GM06990 (cell line): ENCODE measurements at regions not wholly inside any gene's neighbourhood (a gene's known extent, or its start where the extent isn't known, plus 50 kb on each side); places are given as distances from the start of the nearest gene placed in this dataset.

Experiments
- DNase-seq: peaks from one replicate; pipeline ENCODE4 v3.0.0-alpha.2; 2011; ENCODE audit not compliant: insufficient read length; ENCODE audit errors: extremely low read depth
- H3K27me3 ChIP-seq: replicated peaks from 2 replicates; pipeline ENCODE4 v1.6.0; 2011; ENCODE audit warnings: low read length; ENCODE audit not compliant: control insufficient read depth, insufficient read depth
- H3K36me3 ChIP-seq: 2 replicates; pipeline ENCODE4 v1.5.1; 2011; ENCODE audit warnings: low read length; ENCODE audit not compliant: control insufficient read depth, insufficient read depth
- H3K4me3 ChIP-seq: replicated peaks from 2 replicates; pipeline ENCODE4 v1.5.1; 2011; ENCODE audit warnings: low read depth, mild to moderate bottlenecking, control low read depth, low read length
- CTCF ChIP-seq: IDR thresholded peaks from 2 replicates; pipeline ENCODE4 v1.5.1; 2011; ENCODE audit warnings: low read length, control low read depth, mild to moderate bottlenecking, inconsistent platforms; ENCODE audit not compliant: insufficient read depth, poor library complexity, severe bottlenecking

- Histone ChIP-seq H3K36me3 (no peaks in the 10 kb centered on the region), H3K27me3 (no peaks in the 10 kb centered on the region), H3K4me3 (no peak overlapping the region)
- no peak for TF ChIP-seq CTCF
- DNase-seq, result no peak
Measured at GRCh38 chr7:26525398-26526264, 234.0 kb downstream of the SNX10 start.

GRCh38 chr7:26526265-26526587 lies 234.6 kb downstream of the SNX10 start:
- no peak for DNase-seq
- H3K36me3 ChIP-seq, result no peaks in the 10 kb centered on the region
- no peaks in the 10 kb centered on the region; the same call in 1 of the 2 replicates for H3K27me3 ChIP-seq
- no peak overlapping the region for H3K4me3 ChIP-seq
- TF ChIP-seq CTCF, result no peak

GRCh38 chr7:26531926-26532325 lies 240.3 kb downstream of the SNX10 start:
- DNase-seq, result no peak
- no peak overlapping the region for H3K4me3 ChIP-seq
- H3K27me3 ChIP-seq, result no peaks in the 10 kb centered on the region; the same call in 1 of the 2 replicates
- H3K36me3 ChIP-seq, result no peaks in the 10 kb centered on the region
- no peak for TF ChIP-seq CTCF

- no peak for TF ChIP-seq CTCF
- no peaks in the 10 kb centered on the region; the same call in none of the 2 replicates for H3K27me3 ChIP-seq
- DNase-seq, result no peak
- H3K4me3 ChIP-seq, result no peak overlapping the region
- H3K36me3 ChIP-seq, result no peaks in the 10 kb centered on the region
Measured at GRCh38 chr7:26532471-26532870, 240.8 kb downstream of the SNX10 start.

GRCh38 chr7:26533217-26533616 lies 241.6 kb downstream of the SNX10 start:
- H3K27me3 ChIP-seq, result no peaks in the 10 kb centered on the region; the same call in none of the 2 replicates
- H3K36me3 ChIP-seq, result no peaks in the 10 kb centered on the region
- TF ChIP-seq CTCF, result no peak
- no peak overlapping the region for H3K4me3 ChIP-seq
- DNase-seq, result no peak
